HG02885 (cell line): ENCODE measurements at regions not wholly inside any gene's neighbourhood (a gene's known extent, or its start where the extent isn't known, plus 50 kb on each side); places are given as distances from the start of the nearest gene placed in this dataset.

Experiments
- ATAC-seq: cut with Tn5 transposase; IDR thresholded peaks from one replicate; pipeline ENCODE4 v1.9.1; 2021; ENCODE audit warnings: mild to moderate bottlenecking; ENCODE audit not compliant: unreplicated experiment, poor library complexity

DNA sequence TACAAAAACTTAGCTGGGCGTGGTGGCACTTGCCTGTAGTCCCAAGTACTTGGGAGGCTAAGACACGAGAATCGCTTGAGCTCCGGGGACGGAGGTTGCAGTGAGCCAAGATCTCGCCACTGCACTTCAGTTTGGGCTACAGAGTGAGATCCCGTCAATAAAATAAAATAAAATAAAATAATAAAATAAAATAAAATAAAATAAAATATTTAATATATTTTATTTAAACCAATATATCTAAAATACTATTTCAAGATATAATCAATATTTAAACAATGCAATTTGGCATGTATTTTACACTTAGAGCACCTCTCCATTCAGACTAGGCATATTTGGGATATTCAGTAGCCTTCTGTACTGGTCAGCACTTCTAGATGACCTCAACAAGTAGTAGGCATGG lies 142.1 kb downstream of the FOXA2 start:
- no peak for ATAC-seq

DNA sequence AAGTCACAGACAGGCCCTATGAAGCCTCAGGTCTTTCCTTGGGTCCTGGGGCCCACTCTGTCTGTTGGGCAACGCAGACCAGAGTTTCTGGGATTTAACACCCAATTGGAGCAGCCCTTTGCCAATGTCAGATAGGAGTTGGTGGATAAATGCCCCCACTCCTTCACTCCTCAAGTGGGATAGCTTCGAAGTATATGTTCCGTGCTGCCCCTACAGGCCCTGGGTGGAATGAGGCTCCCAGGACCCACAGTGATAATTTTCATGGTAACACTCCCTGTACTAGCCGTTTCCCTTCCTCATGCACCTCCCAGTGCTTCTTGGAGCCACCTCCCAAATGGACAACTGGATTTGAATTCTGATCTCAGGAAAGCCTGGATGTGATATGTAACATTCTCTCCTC lies 145.4 kb downstream of the FOXA2 start:
- ATAC-seq, result no peak

DNA sequence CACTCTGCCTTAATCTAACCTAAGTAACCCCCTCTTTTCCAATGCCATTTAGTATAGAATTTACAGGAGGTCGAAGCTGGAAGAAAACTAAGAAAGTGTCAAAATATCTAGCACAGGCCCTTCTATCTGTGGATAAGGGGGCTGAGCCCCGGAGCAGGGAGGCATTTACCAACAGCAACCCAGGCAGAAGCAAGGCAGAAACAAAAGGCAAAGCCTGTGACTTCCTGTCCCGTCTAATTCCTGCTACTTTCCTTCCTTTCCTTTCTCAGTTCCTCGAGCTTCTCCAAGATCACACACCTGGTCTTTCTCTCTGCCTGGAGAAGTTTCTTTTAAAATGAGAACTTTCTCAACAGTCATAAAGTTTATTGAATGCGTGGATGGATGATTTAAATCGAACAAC lies 146.0 kb downstream of the FOXA2 start:
- ATAC-seq, result no peak

DNA sequence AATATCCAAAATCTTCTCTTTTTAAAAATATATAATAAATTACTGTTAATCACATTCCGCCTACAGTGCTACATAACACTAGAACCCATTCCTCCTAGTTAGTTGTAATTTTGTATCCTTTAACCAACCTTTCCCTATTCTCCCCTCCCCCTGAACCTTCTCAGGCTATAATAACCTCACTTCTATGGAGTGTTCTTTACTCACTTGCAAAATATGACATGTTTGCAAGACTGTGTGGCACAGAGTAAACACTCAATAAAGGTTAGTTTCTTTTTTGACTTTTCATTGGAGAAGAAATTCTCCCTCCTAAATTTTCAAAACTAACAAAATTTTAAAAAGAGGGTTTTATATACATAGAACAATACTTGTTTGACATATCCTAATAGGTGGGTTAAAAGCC lies 147.0 kb downstream of the FOXA2 start:
- ATAC-seq, result no peak

DNA sequence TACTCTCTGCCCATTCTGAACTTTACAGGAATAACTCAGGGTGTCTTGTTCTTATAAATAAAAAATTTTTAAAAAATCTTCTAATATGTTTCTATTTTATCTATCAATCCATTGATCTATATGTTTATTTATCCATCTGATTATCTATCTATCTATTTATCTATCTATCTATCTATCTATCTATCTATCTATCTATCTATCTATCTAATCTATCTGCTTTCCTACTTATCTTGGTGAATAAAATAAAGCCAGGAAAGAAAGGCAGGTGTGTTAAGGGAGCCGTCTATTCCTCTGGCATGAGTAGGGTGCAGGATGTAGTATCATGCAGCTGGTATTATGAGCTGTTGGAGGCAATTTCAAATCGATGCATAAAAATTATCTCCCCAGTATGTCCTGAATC lies 153.0 kb downstream of the FOXA2 start:
- no peak for ATAC-seq

DNA sequence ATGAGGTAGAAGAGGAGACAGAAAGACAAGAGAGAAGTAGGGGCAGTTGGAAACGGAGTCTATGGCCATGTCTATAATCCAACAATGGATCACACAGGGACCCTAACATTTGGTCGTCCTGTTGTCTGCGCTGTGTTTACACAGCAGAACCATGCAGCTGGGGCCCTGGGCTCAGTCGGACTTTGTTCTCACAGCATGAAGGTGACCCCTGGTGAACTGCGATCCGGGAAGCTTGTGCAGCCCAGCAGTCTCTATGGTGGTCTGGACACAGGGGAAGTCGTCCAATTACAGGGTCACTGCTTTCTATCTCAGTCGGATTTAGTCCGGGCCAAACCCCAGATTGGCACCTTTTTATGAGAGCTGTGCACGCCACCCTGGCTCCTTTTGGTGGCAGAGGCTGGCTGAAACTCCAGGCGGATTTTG lies 153.6 kb downstream of the FOXA2 start:
- no peak for ATAC-seq

DNA sequence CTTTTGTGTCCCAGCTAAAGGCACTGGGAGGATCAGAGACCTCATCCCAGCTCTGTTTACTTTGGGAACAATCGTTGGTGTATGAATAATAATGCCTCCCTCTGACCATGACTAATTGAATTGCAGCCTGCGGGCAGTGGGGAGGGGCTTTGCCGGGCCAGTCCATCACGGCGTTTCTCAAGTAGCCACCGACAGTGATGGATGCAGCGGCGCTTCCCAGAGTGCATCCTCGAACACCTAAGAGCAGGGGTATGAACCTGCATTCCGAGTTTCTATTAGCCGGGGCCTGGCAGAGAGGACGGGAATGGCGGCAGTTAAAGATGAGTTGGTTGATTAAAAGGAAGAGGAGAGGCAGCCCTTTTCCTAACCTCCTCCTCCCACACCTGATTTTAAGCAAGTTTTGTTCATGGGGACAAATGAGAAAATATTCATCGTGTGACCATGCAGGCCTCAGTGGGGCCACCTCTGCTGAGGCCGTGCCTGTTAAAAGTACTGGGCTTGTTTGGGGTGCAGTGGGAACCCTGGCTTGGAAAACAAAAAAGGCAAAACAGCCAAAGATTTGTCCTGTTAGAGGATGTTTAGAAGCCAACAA lies 154.1 kb downstream of the FOXA2 start:
- no peak for ATAC-seq

DNA sequence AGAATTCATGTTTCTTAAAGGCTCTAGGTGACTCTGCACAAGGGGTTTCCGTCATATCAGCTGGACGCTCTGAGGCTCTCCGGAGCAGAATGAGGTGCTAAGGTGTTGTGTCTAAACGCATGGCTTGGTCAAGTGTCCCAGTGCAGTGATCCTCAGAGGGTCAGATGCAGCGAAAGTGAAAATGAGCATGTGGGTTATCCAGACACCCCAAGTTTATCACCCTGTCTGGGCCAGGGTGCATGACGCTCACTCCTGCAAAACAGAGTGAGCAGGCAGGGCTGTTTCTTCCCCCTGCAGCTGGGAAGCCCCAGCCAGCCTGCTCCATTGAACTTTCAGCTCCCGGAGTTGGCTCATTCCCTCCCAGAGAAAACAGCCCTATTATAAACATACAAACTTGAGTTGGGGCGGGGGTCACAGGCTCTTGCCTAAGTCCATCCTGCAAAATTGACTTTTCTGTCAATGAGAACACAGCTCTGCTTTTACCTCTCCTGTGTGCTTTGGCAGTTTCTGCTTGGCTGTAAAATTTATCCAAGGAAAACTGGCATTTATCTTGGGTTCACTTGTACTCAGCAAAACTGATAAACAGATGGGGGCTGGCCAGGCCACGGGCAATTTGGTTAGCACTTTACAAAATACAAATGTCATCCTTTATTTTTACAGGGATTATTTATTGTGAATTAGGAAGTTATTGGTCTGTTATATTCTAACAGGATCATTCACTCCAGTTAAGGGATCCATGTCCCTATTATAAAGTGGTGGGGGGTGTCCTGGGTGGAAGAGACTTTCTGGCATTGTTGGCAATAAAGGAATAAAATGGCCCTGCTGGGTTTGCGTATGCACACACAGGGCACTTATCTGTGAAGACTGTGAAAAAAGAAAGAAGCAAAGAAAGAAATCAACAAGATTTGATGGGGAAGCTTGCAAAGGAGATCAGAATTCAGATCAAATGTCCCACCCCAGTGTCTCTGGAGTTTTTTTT lies 154.9 kb downstream of the FOXA2 start:
- no peak for ATAC-seq

DNA sequence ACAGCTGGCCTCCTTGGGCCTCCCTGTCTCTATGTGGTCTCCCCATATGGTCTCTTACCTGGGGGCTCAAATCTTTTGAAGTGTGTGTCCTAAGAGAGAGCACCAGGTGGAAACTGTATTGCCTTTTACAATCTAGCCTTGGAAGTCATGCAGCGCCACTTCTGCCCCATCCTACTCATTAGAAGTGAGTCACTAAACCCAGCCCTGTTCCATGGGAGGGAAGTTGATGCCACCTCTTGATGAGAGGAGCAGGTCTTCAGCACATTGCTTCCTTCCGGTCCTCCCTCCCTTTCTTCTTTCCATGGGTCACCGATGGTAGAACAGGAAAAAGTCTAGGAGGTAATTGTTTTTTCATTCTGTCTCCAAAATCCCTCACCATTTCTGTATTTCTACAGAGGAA lies 156.3 kb downstream of the FOXA2 start:
- no peak for ATAC-seq

DNA sequence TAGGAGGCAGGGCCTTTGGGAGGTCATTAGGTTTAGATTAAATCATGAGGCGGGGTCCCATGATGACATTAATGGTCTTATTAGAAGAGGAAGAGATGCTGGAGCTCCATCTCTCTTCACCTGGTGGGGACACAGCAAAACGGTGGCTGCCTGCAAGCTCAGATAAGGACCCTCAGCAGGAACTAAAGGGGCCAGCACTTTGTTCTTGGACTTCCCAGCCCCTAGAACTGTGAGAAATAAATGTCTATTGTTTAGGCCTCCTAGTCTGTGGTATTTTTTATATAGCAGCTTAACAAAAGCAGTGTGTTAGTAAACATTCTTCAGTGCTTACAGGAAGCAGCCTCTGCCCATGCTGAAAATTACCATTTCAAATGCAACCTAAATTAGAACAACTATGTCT lies 157.6 kb downstream of the FOXA2 start:
- no peak for ATAC-seq

DNA sequence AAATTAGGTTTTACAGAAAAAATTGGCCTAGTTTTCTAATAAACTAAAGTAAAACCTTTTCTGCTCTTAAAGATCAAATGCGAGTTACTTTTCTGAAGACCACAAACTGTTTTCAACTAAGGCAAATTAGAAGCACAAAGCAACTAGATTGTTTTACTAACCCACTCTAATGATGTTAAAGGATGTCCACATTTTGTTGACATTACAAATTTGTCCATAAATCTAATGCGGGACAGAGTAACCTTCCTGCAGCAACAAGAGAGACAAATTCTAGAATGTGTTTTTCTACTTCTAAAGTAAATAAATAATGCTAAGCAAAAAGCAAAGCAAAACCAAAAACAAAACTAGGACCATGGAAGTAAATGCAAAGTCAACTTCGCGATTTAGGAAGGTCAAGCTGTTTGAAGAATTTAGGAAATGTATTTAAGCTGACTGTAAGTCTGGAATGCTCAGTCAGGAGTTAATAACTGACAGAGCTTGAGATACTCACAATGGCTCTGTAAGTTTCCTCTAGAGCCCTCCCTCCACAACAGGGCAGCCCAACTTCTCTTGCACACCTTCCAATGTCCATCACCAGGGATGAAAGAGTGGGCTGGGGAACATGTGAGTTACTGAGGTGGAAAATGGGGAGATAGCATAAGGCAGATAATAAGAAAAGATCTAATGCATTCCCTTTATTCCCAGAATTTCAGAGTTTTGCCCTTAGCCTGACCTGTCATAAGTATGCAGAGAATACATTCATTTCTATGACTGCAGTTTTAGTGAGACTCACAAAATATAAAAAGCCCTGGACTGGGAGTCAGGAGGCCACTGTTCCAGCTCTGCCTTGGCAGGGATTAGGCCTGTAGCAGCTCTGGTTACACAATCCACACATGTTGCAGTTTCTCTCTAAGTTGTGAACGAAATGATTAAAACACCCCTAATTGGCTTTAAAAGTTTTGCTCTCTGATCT lies 158.8 kb downstream of the FOXA2 start:
- no peak for ATAC-seq

DNA sequence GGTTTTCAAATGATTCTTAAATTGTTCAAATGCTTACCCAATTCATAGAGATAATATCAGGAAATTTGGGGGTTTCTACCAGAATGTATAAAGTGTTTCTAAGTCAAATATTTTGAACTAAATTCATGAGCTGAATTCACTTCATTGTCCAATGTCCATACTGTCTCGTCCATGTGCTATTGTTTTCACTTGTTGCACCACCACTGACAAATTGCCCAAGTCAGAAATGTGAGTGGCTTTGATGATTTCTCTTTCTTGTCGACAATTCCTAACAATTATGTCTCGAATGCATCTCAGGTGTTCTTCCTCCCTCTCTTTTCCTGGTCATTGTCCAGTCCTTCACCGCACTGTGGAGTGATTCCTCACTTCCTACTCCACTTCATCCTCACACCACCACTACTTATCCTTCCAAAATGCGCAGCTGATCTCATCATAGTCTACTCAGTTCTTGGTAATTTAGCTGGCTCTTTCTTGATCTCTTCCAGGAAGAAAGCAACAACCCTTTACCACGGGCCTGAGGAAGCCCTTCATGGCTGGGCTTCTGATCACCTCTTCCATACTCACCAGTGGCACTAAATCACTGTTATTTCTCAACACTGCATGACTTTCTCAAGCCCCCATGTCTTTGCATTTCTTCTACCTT lies 161.1 kb downstream of the FOXA2 start:
- ATAC-seq, result no peak

DNA sequence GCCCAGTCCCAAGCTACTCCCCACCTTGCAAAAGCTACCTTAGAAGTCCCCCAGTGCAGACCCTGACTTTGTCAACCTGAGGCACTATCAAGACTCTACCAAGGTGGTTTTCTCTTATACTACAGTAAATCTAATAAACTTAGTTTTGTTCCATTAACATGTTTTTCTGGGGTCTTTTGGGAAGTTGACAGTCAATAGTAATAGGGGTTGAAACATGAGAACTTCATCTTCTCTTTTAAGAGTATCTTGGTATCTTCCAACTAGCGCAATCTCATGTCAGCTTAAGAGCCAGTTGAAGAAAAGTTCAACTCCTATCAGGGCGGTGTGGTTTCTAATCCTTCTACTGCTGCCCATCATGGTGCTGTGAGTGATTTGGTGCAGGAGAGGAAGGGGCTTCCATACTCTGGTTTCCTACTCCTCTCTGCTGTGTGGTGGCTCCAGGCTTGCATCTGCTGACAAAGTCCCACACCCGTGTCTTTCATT lies 164.2 kb downstream of the FOXA2 start:
- no peak for ATAC-seq

DNA sequence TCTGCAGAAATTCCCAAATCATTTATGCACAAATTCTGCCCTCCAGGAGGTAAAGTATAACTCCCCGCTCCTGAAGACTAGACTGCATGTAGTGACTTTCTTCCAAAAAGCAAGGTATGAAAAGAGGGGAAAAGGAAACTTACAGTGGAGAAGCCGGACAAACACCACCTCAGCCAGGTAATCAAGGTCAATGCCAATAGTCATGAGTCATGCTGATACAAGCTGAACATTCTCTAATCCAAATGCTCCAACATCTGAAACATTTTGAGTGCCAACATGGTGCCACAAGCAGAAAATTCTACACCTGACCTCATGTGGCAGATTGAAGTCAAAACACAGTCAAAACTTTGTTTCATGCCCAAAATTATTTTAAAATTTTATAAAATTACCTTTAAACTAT lies 165.6 kb downstream of the FOXA2 start:
- ATAC-seq, result no peak

DNA sequence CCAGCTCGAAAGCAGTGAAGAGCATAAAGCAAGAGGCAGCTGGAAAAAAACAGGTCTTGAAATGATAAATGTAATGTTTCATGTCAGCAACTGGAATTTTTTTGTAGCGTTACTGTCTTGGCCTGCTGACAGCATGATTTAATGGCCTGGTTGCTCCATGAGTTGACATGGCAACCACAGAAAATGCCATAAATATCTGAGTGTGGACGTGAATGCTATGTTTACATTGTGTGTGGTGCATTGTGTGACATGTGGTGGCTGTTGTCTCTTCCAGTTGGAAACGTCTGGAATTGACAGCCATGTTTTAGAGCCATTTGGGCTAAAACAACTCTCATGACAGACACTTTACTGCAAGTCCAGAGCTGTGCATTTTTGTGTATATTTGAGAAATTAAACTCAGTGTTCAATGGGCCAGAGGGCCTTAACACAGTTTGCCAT lies 170.0 kb downstream of the FOXA2 start:
- no peak for ATAC-seq

DNA sequence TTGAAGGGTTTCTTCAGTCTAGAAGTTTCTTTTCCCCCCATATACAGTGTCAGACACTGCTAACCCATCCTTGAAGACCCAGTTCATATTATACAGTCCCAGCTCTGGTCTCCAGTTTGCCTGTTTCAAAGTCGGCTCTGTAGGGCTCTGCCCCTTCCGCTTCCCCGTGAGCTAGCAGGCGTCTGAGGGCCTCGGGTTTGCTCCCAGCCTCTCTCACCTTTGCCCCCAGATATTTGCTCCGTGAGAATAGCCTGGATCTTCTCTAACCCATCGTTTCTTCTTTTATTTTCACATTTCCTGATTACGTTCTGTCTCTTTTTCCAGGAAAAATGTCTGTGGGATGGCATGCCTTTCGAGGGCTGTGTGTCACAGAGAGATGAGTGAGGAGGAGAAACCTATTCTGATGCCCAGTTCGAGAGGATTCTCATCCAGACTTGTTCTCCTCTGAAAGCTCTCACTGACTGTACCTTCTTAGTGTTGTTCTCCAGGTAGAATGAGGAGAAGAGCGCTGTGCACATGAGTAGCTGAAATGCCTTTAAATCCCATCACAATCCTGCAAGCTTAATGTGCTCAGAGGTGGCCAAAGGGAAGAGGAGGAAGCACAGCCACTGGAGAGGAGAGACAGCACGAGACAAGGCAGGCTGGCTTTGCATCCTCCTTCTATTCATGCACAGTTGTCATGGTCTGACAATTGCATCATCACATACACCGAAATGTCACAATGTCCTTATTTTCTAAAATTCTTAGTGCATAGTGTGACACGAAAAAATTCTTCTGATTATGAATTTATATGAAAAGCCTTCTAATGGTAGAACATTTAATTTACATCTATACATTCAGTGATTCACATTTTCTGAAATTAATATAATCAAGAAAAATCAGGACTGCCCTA lies 171.1 kb downstream of the FOXA2 start:
- no peak for ATAC-seq

DNA sequence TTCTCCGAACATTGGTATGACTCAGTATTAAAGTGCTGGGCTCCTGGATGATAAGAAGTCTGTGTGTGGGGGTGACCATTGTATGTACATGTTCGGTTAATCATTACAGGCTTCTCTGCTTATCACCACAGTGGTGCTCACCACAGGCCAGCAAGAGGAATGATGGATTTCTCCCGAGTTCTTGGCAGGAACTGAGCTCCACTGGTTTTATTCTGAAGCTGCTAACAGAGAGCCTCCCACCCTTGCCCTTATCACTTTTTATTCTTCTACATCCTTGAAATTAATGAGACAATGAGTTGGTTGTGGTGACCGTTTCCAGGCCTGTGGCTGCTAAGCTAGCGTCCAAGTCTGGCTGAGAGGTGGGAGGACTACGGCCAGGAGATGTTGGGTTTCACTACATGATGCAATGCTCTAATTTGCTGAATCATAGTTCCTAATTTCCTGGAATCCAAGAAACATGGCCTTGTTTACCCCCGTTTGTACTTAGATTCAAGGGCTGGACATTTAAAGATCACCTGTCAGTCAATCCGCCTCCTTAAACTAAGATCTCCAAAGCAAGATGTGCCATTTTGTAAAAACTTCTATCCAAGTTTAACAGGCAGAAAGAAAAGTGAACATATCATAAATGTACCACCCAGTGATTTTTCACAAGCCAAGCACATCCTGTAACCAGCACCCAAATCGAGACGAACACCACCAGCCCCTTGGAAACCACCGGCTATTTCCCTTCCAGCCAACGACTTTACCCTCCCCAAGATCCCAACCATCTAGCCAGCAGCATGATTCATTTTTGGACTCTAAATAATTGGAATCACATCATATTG lies 172.5 kb downstream of the FOXA2 start:
- ATAC-seq, result no peak

DNA sequence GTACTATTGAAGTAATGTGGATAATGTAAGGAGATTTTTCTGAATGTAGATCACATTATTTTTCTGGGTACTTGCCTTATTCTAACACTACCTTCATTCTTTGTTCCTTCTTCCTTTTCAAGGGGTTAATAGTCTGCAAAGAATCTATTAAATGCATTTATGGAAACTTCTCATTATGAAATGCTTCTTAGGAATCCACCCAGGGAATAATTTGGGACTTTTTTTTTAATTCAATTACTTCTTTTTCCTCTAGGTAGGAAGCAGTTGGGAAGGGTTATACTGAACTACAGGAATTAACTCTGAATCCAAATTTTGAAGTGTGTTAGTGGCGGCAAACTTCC lies 173.1 kb downstream of the FOXA2 start:
- ATAC-seq, result no peak
